ENCODE measurements at regions not wholly inside any gene's neighbourhood (a gene's known extent, or its start where the extent isn't known, plus 50 kb on each side); places are given as distances from the start of the nearest gene placed in this dataset.

- TF ChIP-seq CTCF (IDR thresholded peaks at IDR 0.05), result no peak
- TF ChIP-seq POLR2A (IDR thresholded peaks at IDR 0.05), result no peak
- TF ChIP-seq EP300 (IDR thresholded peaks at IDR 0.05; ENCODE audit: low read depth), result no peak
These were observed 207.2 kb upstream of the IGF1 start for GRCh38 chr12:102687523-102687922.
